SU-DHL-6 (cell line): ENCODE measurements at regions not wholly inside any gene's neighbourhood (a gene's known extent, or its start where the extent isn't known, plus 50 kb on each side); places are given as distances from the start of the nearest gene placed in this dataset.

Experiments
- EZH2phosphoT487 ChIP-seq: fragments of 200-600 bp; sonication (generic), shearing (Covaris generic); conservative IDR thresholded peaks from 2 replicates; pipeline ENCODE4 v1.6.1; 2018; ENCODE audit warnings: mild to moderate bottlenecking, antibody characterized with exemption, low read length, moderate library complexity, mixed read lengths
- TF ChIP-seq, protein P1 (sequence below): fragments of 200-600 bp; sonication (generic); IDR thresholded peaks from one replicate; pipeline ENCODE4 v1.5.1; 2017; ENCODE audit warnings: antibody characterized with exemption, mild to moderate bottlenecking, low read length, moderate library complexity; ENCODE audit not compliant: insufficient read depth, poor library complexity, severe bottlenecking

- TF ChIP-seq, protein P1, sequence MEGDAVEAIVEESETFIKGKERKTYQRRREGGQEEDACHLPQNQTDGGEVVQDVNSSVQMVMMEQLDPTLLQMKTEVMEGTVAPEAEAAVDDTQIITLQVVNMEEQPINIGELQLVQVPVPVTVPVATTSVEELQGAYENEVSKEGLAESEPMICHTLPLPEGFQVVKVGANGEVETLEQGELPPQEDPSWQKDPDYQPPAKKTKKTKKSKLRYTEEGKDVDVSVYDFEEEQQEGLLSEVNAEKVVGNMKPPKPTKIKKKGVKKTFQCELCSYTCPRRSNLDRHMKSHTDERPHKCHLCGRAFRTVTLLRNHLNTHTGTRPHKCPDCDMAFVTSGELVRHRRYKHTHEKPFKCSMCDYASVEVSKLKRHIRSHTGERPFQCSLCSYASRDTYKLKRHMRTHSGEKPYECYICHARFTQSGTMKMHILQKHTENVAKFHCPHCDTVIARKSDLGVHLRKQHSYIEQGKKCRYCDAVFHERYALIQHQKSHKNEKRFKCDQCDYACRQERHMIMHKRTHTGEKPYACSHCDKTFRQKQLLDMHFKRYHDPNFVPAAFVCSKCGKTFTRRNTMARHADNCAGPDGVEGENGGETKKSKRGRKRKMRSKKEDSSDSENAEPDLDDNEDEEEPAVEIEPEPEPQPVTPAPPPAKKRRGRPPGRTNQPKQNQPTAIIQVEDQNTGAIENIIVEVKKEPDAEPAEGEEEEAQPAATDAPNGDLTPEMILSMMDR: no peak
- no peak for TF ChIP-seq EZH2phosphoT487
Measured at GRCh38 chr10:125274961-125275360, 114.6 kb upstream of the CTBP2 start.
